GDM1 (cell line): ENCODE measurements at regions not wholly inside any gene's neighbourhood (a gene's known extent, or its start where the extent isn't known, plus 50 kb on each side); places are given as distances from the start of the nearest gene placed in this dataset.

ENCODE experiments used
- DNase-seq: peaks from one replicate; lab custom pipeline; 2025; lab: John Stamatoyannopoulos, UW

DNA sequence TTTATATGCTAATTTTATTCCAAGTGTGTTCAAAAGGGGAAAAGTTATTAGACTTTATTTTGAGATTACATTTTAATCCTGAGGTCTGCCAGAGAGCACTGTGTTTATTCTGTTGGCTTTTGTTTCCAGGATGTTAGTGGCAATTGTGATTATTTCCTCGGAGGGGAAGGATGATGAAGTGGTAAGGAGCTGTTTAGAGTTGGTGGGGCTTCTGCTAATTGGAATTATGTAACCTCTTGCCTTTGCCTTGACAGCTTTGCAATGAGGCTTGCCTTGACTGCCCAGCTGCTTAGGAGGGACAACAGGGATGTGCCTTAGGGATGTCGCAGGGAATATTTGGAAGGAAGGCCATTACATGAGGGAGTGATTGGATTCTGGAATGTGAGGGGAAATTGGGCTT, 89.7 kb upstream of the E2F8 start:
- no peak for DNase-seq

DNA sequence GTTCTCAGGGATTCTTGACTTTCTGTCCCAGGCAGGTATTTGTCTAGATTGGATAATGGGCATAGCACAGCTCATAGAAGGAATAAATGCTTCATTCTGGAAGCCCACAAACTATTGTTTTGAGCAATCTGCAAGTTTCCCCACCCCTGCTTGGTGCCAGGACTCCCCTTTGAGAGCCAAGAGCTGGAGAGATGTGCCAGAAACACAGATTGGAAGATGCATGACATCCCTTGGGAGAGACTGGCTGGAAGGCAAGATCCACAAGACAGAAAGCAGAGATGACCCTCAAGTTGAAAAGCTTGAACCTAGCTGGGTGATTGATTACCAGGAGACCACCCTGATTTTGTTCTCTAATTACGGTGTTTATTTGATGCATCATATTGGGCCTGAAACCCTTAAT, 89.2 kb upstream of the E2F8 start:
- DNase-seq, result no peak

DNA sequence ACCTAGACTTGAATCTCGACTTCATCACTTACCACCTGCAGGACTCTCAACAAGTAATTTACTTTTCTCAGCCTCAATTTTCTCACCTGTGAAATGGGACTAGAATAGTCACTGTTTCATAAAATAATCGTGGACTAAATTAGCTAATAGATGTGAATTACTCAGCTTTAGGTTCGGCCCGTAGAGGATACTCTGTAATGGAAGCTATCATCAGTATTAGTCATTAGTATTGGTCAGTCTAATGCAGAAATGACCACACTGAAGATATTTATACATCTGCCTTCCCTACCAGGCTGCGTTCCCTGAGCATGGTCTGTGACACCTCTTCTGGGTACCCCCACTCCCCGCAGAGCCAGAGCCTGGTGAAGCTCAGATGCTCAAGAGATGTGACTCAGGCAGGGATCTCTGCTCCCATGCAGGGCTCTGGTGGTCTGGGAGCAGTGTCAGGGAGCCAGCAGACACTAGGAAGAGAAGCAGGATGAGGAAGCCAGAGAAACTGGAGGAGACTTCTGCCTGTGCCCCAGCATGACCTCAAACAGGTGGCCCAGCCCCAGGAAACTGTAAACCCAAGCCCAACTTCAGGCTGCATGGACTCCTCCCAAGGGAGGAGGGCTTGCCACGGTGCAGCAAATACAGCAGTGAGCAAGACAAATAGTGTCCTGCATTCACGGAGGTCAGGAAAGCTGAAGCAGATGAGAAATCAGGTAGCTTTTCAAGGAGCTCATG, 88.0 kb upstream of the E2F8 start:
- DNase-seq, result no peak

DNA sequence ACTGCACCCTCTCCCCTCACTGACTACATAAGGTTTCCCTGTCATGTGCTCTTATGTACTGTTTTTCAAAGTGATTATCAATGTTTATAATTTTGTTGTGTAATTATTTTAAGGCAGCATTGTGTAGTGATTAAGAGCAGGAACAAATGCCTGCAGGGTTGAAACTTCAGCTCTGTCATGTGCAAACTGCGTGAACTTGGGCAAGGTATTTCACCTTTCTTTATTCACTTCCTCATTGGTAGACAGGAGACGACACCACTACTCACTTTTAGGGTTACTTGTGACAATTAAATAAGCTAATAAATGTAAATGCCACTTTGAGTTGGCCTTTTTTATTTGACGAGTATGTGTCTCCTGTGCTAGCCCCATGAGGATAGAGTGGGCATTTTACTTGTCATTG, 86.5 kb upstream of the E2F8 start:
- no peak for DNase-seq

DNA sequence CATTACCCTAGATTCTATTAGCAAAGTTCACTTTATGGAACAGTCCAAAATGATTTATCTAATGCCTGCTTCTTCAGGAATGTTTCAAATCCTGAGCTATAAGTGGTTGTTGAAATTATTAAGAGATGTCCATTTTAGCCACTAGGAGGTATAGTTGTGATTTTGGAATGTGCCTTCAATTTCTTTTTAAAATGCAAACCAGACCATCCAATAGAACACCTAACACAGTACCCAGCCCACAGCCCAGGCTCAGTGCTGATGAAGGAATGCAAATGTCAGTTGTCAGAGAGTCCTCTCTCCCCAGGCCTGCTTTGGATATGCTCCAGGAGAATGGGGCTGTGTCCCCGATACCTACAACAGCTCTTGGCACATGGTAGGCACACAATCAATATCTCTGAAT, 85.8 kb upstream of the E2F8 start:
- no peak for DNase-seq

DNA sequence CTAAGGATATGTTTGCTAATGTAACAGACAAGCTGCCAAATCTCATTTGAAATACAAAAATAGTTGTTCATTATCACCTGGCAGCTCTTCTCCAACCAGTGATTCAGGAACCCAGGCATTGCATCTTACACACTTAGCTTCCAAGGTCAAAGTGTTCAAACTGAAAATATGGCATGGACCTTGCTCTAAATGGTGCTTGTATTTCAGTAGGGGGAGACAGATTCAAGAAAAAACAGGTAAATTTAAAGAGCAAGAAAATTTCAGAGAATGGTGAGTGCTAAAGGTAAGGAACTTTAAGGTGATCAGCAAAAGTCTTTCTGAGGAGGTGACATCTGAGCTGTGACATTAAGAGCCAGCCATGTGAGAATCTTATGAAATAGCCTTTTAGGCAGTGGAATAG, 82.8 kb upstream of the E2F8 start:
- no peak for DNase-seq

DNA sequence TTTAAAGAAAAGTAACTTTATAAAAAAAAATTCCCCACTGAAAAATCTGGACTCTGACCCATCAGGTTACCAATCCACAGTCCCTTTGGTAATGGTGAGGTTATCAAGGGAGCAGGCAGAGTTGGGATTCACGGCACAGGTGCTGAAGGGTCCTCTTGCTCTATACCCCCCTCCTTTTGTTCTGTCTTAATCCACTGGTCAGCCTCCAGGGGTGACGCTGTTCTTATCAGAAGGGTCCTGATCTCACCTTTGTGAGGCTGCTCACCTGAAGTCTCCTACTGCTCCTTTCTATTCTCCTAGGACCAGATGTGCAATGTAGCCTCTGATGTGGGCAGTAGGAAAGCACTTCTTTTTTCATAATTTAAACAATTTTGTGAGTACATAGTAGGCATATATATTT, 80.6 kb upstream of the E2F8 start:
- DNase-seq, result no peak

DNA sequence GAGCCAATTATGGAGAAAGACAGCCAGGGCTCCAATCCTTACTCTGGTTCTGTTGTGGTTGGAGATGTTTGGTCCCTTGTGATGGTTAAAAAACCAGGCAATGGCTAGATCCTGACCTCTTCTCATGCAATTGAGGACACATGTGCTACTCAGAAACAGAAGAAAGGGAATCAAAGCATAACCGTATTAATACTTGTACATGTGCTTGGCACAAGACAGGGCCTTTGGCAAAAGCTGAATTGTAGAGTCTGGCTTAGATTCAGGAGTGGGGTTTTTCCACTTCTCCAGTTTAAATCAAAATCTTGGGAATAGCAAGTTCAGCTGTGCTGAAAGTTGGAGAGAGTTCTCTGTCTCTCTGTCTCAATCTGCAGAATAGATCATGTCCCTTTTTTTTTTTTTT, 80.1 kb upstream of the E2F8 start:
- no peak for DNase-seq

DNA sequence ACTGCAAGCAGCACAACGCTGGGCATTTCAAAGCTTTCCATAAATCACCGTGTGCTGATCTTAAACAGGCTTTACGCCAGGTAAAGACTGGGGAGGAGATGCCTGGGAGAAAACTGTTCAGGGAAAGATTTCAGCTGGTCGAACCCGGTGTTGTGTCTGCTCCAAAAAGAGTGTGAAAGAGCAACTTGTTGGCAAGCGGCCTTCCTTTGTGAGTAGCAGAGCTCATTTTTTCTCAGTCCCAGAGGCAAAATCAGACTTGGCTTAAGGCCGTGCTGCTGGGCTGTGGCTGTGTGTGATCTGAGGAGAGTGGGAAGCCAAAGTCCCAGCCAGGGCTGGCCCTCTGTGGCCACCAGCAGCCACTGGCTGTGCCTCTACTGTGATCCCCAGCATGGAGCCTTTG, 75.7 kb upstream of the E2F8 start:
- no peak for DNase-seq

DNA sequence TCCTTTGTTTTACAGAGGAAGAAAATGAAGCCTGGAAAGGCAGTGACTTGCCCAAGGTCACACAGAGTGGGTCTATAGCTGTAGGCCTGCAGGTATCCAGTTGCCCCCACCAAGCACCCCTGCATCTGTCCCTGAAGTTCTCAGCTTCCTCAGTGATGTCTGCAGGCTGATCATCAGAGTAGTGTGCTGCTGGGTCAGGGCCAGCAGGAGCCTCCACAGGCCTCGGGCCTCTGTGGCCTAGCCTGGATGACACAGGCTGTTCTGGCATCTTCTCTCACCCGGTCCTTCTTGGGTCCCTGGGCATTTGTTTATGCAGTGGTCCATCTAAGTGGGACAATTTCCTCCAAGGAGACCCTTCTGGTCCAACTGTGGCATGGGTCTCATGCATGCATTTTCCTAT, 74.8 kb upstream of the E2F8 start:
- no peak for DNase-seq

DNA sequence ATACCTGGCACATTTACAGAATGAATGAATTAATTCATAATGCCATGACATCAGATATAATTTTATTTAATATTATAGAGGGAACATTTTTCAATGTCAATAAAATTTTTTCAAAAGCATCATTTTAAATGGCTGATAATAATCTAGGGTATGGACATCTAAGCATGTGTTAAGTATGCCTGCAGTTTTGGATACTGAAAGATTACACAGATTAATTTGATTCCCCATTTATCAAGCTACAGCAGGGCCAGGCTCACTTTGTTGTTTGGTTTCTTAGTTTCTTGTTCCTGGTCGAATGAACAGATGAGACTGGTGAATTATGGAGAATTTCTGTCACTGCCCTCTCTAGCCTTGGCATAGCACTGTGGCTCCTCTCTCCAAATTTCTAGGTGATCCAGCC, 72.4 kb upstream of the E2F8 start:
- no peak for DNase-seq

DNA sequence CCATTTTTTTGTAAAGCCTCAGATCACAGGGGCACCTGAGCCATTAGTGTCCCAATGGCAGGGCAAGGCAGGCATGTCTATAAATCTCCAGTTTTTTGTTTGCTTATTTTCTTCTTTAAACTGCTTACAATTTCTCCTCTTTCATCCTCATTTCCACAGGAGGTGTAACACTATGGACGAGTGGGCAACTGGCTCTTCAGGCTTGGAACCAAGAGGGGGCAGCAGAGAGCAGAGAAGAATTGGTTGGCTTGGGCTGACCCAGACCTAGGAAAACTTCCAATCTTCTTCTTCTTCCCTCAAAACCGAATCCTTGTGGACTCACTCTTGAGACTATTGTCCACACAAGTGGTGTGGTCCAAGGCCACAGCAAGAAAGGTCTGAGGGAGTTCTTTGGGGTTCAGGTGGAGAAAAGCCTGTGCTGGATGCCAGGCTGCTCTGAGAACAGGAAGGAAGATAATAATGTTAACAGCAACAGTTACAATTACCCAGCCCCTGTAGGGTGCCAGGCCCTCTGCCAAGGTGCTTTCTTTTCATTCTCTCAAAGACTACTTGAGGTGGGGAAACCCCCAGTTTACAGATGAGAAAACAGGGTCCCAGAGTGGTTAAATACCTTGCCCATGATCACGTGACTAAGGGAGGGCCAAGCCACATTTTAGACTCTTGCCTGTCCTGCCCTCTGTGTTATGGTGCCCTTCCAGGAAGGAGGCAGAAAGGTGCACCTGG, 70.7 kb upstream of the E2F8 start:
- DNase-seq, result no peak

DNA sequence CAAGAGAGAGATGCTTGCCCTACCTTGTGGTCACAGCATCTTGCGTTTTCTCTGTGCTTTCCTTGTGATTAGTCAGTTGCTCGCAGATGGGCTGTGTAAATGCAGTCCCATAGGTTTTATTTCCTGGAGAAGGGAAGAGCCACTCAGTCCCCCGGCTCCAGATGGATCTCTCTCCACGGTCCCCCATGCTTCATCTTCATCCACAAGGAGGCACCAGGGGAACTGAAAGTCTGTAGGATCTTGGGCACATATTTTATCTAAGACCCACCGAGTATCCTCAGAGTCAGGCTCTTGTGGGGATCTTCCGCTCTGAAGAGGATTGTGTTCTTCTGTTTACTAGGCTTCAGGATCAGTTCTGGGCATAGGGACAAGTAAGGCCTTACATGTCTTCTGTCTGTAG, 66.8 kb upstream of the E2F8 start:
- DNase-seq, result no peak

DNA sequence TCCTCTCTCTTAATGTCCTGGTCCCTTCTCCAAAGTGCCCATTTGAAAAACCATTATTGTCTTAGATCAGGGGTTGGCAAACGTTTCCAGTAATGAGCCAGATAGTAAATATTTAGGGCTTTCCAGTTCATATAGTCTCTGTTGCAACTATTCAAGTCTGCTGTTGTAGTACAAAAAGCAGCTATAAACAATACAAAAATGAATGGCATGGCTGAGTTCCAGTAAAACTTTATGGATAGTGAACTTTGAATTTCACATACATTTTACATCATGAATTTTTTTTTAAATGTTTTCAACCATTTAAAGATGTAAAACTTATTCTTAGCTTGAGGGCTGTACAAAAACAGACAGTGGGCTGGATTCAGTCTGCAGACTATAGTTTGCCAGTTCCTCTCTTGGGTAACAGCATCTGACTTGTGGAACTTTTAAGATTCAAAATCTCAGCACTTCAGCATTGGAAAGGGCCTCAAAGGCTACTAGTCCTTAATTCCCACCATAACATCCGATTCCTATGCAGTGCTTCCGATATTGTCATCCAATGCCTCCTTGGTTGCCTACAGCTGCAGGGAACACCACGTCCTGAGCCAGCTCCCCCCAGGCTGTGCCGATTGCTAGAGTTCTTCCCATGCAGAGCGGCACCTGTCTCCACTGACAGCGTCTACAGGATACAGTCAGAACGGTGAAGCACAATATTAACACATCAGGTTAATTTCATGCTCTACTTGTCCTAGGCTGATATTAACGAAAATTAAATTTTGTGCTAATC, 65.6 kb upstream of the E2F8 start:
- DNase-seq, result no peak

DNA sequence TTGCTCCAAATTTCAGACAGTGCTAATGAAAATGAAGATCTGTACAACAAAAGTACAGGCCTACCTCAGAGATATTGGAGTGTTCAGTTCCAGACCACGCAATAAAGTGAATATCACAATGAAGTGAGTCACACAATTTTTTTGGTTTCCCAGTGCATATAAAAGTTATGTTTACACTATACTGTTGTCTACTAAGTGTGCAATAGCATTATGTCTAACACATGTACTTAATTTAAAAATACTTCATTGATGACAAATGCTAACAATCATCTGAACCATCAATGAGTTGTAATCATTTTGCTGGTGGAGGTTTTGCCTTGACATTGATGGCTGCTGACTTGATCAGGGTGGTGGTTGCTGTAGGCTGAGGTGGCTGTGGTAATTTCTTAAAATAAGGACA, 60.6 kb upstream of the E2F8 start:
- DNase-seq, result no peak

DNA sequence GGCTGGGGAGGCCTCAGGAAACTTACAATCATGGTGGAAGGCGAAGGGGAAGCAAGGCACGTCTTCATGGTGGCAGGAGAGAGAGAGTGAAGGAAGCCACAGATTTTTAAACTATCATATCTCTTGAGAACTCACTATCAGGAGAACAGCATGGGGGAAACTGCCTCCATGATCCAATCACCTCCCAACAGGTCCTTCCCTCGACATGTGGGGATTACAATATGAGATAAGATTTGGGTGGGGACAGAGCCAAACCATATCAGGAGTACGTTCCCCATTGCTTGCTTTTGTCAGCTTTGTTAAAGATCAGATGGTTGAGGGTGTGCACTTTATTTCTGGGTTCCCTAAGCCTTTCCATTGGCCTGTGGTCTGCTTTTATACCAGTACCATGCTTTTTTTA, 53.7 kb upstream of the E2F8 start:
- no peak for DNase-seq

DNA sequence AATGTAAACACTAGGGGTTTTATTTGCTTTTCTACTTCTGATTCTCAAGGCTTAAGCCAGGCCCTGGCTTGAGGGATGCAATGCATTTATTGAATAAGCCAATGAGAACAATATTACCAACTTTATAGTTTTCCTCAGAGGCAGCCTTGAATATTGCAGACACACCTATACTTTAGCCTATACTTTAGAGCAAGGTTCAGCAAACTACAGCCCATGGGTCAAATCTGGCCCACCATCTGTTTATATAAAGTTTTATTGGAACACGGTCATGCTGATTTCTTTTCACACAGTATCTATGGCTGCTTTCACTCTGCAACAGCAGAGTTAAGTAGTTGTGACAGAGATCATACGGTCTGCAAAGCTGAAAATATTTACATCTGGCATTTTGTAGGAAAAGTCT, 50.3 kb upstream of the E2F8 start:
- DNase-seq, result no peak
